ENCODE measurements at regions not wholly inside any gene's neighbourhood (a gene's known extent, or its start where the extent isn't known, plus 50 kb on each side); places are given as distances from the start of the nearest gene placed in this dataset.

- no peak for TF ChIP-seq L3MBTL2 (conservative IDR thresholded peaks at IDR 0.05)
- TF ChIP-seq SUZ12 (IDR thresholded peaks at IDR 0.05): no peak
- no peak for TF ChIP-seq NFRKB (IDR thresholded peaks at IDR 0.05)
- DNase-seq (ENCODE audit: extremely low spot score): no peak
- ChIA-PET CTCF (no interaction called here), POLR2A (no interaction called here)
Measured at GRCh38 chr16:66159987-66160386, 206.5 kb upstream of the CDH5 start.

- ChIA-PET CTCF (no interaction called here), POLR2A (no interaction called here)
- TF ChIP-seq NFRKB (IDR thresholded peaks at IDR 0.05) (no peak), SP1 (IDR thresholded peaks at IDR 0.05) (no peak), LEF1 (IDR thresholded peaks at IDR 0.05; ENCODE audit: borderline replicate concordance) (no peak), CTBP1 (IDR thresholded peaks at IDR 0.05; ENCODE audit: borderline replicate concordance) (no peak), SUZ12 (IDR thresholded peaks at IDR 0.05) (no peak), TARDBP (IDR thresholded peaks at IDR 0.05) (no peak), PKNOX1 (IDR thresholded peaks at IDR 0.05) (no peak), FOXM1 (IDR thresholded peaks at IDR 0.05; ENCODE audit: borderline replicate concordance) (no peak), ELF4 (IDR thresholded peaks at IDR 0.05) (no peak), FOXA1 (IDR thresholded peaks at IDR 0.05) (no peak)
- DNase-seq (ENCODE audit: extremely low spot score): no peak
Measured at GRCh38 chr16:66156538-66156937, 210.0 kb upstream of the CDH5 start.

GRCh38 chr16:66155933-66156332 lies 210.6 kb upstream of the CDH5 start:
- CTCF ChIA-PET: interaction anchor here (0.6 kb wide), 1 partner anchor 202 kb away, joined by 4 read pairs; no protein-coding TSS in a partner anchor
- TF ChIP-seq TARDBP (IDR thresholded peaks at IDR 0.05) (no peak), PKNOX1 (IDR thresholded peaks at IDR 0.05) (no peak), SP1 (IDR thresholded peaks at IDR 0.05) (no peak), L3MBTL2 (conservative IDR thresholded peaks at IDR 0.05) (no peak), BHLHE40 (IDR thresholded peaks at IDR 0.05; ENCODE audit: borderline replicate concordance) (no peak), FOXK2 (IDR thresholded peaks at IDR 0.05) (no peak), ZNF384 (IDR thresholded peaks at IDR 0.05) (no peak), HDGF (IDR thresholded peaks at IDR 0.05; ENCODE audit: borderline replicate concordance) (no peak), ELF4 (IDR thresholded peaks at IDR 0.05) (no peak), FOXM1 (IDR thresholded peaks at IDR 0.05; ENCODE audit: borderline replicate concordance) (no peak), LEF1 (IDR thresholded peaks at IDR 0.05; ENCODE audit: borderline replicate concordance) (no peak), FOXA1 (IDR thresholded peaks at IDR 0.05) (no peak), NFRKB (IDR thresholded peaks at IDR 0.05) (no peak)
- POLR2A ChIA-PET: no interaction called here
- DNase-seq (ENCODE audit: extremely low spot score): no peak

- no peak for TF ChIP-seq CTBP1 (IDR thresholded peaks at IDR 0.05; ENCODE audit: borderline replicate concordance)
- no peak for TF ChIP-seq FOXK2 (IDR thresholded peaks at IDR 0.05)
- no peak for TF ChIP-seq ARNT (IDR thresholded peaks at IDR 0.05)
- TF ChIP-seq BHLHE40 (IDR thresholded peaks at IDR 0.05; ENCODE audit: borderline replicate concordance): no peak
- no peak for DNase-seq (ENCODE audit: extremely low spot score)
- ChIA-PET CTCF (no interaction called here), POLR2A (no interaction called here)
Measured at GRCh38 chr16:66154801-66155200, 211.7 kb upstream of the CDH5 start.

- TF ChIP-seq ARNT (IDR thresholded peaks at IDR 0.05) (no peak), ZNF384 (IDR thresholded peaks at IDR 0.05) (no peak), BHLHE40 (IDR thresholded peaks at IDR 0.05; ENCODE audit: borderline replicate concordance) (no peak), NFRKB (IDR thresholded peaks at IDR 0.05) (no peak), SUZ12 (IDR thresholded peaks at IDR 0.05) (no peak), ELF4 (IDR thresholded peaks at IDR 0.05) (no peak), FOXA1 (IDR thresholded peaks at IDR 0.05) (no peak), L3MBTL2 (conservative IDR thresholded peaks at IDR 0.05) (no peak), TARDBP (IDR thresholded peaks at IDR 0.05) (no peak), HDGF (IDR thresholded peaks at IDR 0.05; ENCODE audit: borderline replicate concordance) (no peak), CTBP1 (IDR thresholded peaks at IDR 0.05; ENCODE audit: borderline replicate concordance) (no peak)
- POLR2A ChIA-PET: no interaction called here
- no peak for DNase-seq (ENCODE audit: extremely low spot score)
- CTCF ChIA-PET: no interaction called here
Measured at GRCh38 chr16:66152823-66153393, 213.6 kb upstream of the CDH5 start.

GRCh38 chr16:66152181-66152580 lies 214.3 kb upstream of the CDH5 start:
- DNase-seq (ENCODE audit: extremely low spot score): no peak
- ChIA-PET CTCF (no interaction called here), POLR2A (no interaction called here)
- TF ChIP-seq SP1 (IDR thresholded peaks at IDR 0.05) (no peak), ZNF384 (IDR thresholded peaks at IDR 0.05) (no peak), BHLHE40 (IDR thresholded peaks at IDR 0.05; ENCODE audit: borderline replicate concordance) (no peak), ARNT (IDR thresholded peaks at IDR 0.05) (no peak), NFRKB (IDR thresholded peaks at IDR 0.05) (no peak)

- no peak for DNase-seq (ENCODE audit: extremely low spot score)
- ChIA-PET CTCF (no interaction called here), POLR2A (no interaction called here)
- TF ChIP-seq FOXK2 (IDR thresholded peaks at IDR 0.05): no peak
- TF ChIP-seq CTBP1 (IDR thresholded peaks at IDR 0.05; ENCODE audit: borderline replicate concordance): no peak
- no peak for TF ChIP-seq ELF4 (IDR thresholded peaks at IDR 0.05)
- no peak for TF ChIP-seq SP1 (IDR thresholded peaks at IDR 0.05)
- no peak for TF ChIP-seq SUZ12 (IDR thresholded peaks at IDR 0.05)
- TF ChIP-seq ZNF384 (IDR thresholded peaks at IDR 0.05): no peak
Measured at GRCh38 chr16:66150698-66151482, 215.6 kb upstream of the CDH5 start.

Data from HEK293T (cell line).